Activated T-helper 1 cell treated with Interleukin-2 at 50 U/mL for 16 hours (primary cell): ENCODE measurements at regions not wholly inside any gene's neighbourhood (a gene's known extent, or its start where the extent isn't known, plus 50 kb on each side); places are given as distances from the start of the nearest gene placed in this dataset.

ENCODE experiments used
- DNase-seq: peaks from one replicate; pipeline ENCODE4 v3.0.0-alpha.2; 2020; ENCODE audit warnings: low read depth

DNA sequence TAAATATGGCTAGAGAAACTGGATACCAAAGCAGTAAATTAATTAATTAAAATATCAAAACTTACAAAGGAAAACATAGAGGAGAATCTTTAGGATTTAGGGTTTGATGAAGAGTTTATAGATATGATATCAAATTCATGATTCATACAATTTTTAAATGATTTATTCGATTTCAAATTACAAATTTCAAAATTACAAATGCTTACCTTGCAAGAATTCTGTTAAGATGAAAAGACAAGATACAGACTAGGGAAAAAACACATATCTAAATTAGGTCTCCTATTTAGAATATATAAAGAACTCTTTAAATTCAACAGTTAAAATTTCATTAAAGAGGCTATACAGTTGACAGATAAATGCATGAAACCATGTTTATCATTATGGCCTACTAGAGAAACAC, 930.7 kb downstream of the ZPLD1 start:
- DNase-seq: no peak

DNA sequence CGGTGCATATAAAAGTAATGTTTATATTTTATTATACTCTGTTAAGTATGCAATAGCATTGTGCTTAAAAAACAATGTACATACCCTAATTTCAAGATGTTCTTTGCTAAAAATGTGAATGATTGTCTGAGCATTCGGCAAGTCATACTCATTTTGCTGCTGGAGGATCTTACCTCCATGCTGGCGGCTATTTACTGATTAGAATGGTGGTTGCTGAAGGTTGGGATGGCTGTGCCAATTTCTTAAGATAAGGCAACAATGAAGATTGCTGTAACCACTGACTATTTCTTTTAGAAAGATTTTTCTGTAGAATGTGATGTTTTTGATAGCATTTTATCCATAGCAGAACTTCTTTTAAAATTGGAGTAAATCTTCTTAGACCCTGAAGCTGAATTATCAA, 932.7 kb downstream of the ZPLD1 start:
- no peak for DNase-seq

DNA sequence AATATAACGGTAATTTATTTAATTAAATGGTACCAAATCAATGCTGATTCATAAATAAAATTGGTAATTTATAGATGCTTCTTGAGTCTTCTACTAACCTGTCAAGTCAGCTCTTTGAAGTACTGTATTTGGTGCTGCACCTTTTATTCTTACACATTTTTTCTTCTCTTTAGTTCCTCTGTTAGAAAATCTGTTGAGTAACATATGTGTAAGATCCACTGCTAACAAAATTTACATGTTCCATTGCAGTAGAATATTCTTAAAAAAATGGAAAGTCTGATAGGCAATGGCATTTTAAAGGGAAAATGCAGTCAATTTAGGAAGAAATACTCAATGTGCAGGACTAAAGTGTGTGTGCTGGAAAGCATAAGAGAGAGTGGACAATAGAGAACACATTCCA, 936.6 kb downstream of the ZPLD1 start:
- DNase-seq: no peak

DNA sequence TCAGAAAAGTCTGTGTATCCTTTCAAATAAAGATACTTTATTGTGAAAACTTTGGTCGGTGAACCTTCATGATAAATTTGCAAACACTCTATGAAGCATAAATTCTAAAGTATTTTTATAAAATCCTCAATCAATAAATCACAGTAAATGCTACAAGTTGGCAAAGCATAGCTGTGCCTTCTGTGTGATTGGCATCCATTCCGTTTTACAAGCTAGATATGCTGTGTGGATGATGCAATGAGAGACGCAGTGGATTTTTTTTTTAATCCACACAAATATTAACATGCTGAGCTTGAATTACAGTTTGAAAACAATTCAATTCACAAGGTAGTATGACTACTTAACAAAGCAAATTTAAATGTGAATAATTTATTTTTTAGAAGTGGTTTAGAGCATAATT, 937.2 kb downstream of the ZPLD1 start:
- DNase-seq: no peak

DNA sequence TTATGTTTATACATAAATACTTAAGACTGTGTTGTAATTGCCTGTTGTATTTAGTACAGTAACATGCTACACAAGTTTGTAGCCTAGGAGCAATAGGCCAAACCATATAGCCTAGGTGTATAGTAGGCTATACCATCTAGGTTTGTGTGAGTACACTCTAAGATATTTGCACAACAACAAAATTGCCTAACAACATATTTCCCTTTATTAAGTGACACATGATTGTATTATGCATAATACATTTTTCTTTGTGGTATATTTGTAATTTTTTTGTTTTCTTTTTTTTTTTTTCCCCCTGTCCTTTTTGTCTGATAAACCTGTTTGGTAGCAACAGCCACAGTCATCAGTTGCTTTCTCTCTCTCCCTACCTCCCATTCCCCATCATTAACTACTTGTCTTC, 945.6 kb downstream of the ZPLD1 start:
- no peak for DNase-seq

DNA sequence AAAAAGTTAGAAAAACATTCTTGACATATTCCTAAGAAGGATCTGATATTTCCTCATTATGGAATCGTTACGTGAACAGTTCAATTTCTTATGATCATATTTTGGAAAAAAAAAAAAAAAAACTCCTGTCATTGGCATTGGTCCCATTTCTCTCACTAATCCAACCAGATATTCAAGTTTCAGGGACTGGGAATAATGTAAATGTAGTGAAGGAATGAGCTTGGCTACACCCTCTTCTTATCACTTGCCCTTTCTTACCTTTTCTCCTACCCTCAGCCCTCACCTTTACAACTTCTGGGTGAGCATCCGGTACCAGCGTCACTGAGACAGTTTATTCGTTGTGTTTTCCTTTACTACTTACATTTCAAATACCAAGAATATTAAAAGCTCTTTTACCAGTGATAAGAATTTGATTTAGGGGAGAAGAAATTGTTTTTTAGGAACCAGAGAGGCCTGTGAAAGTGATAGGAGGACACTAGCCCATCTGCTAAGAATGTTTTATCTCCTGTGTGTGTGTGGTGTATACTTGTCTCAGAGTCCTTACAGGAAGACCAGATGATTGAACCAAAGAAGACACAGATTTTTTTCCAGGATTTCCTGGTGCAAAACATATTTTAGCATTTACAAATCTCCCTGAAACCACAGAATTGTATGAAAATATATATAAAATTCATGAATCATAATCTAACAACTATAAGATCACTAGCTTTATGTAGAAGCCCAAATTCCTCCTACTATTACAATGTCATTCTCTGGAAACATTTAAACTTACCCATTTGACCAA, 946.7 kb downstream of the ZPLD1 start:
- DNase-seq: no peak

DNA sequence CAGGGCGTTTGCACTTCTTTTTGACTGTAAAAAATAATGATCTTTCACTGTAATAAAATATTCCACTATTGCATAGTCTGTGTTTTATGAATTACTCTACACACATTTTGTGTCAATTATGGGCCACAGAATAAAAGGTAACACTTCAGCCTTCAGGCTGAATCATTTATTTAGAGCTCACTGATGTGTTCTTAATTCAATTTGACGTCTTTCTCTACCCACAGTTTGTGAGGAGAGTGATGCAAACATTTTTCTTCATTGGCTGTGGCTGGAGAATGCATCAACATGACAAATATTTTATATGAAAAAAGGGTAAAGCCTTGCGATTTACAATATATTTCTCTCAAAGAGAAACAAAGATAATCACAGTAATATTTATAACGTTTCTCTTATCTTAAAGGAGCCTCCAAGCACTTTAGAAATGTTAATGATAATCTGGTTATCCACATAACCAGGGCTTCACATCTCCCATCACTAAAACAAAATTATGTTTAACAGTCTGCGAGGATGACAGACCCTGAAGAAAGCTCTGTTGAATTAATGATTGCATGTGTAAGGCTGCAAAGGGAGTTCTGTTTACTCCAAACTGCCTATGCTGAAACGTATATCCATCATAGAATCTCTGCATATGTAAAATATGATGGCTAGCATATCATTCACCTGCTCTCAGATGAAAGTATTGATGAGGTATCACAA, 951.3 kb downstream of the ZPLD1 start:
- no peak for DNase-seq

DNA sequence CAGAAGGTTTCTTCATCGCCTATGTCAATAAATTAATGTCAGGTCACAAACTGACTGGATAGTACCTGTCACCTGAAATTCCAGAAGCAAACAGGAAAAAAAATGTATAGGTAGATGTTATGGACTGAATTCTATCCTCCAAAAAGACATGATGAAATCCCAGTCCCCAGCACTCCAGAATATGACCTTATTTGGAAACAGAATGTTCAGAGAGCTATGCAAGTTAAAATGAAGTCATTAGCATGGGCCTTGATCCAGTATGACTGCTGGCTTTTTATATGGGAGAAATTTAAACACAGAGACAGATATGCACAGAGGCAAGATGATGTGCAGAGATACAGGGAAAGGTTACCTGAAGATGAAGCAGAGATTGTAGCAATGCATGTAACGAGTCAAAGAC, 953.4 kb downstream of the ZPLD1 start:
- DNase-seq: no peak

DNA sequence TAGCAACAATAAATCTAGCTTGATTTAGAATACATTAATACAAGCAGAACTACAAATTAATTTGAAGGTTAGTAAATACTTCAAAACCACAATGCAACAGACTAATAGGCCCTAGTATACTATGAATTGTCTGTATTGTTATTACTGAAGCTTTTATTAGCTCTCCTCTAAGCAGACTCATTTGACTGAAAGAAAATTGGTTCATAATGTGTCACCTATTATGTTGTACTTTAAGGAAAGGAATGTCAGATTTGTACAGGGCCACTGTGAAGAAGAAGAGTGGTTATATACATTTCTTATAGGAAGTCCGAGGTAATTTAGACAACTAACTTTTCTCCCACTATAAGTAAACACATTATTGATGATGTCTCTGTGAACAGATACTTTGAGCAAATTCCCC, 954.5 kb downstream of the ZPLD1 start:
- DNase-seq: no peak

DNA sequence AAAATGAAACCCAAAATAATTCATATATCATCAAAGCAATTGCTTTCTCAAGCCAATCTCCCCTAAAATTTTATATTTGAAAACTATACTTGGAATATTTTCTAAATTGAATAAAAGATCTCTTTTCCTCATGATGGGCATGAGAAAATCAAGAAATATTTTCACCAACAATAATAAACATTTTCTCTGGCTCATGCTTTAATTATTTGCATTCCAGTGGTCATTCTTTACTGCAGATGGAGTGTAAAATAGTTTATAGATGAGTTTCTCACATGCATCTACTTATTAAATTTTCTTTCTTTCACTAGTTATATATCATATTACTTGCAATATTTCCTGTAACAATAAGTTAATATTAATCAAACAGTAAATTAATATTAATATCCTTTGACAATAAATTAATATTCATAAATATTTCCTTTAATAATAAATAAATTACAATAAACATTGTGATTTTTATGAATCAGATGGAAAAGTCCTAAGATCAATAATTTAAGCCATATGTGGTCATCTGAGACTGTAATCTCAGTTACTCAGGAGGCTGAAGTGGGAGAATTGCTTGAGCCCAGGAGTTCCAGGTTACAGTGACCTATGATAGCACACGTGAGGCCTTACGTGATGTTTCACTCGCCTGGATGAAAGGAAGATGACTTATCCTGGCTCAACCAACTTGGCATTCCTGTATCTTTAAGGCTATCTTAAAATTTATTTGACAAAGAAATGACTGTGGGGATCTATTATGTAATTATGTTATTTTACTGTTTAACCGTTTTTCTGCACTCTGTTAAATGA, 958.8 kb downstream of the ZPLD1 start:
- DNase-seq: no peak

DNA sequence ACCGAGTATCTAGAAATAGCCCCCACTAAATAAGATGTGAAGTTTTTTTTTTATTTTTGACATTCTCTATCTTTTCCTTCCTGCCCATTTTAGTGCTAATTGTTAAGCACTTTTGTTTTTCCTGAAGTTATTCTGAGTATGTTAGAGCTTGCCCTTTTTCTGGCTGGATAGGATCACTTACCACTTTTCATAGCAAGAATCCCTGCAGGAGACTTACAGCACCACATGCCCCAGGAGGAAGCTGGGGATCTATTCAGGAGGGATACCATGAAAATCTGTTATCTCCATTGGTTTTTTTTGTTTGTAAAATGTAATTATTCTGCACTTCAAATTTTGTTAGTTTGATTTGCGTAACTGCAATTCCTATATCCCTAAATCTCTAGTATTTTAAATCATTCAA, 968.4 kb downstream of the ZPLD1 start:
- no peak for DNase-seq

DNA sequence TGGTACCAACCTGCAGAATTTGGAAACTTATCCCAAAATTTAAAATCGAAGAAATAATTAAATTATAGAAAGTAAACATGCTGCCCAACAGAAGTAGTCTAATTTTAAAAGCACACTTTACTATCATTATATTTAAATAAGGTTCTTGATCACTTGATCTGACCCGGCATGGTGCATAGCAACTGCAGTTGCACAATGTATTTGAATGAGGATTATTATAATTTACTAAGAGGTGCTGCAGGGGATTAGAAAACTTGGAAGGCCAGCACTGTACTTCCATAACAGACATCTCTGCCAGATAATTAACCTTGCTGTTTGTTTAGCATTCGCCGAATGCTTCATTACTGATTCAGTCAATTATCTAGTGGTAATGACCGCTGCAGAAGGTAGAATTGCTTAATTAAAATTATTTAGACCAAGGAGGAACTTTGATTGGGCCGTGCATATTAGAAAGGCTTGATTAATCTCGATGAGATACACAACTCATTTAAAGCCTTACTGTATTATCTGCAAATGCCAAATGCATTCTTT, 971.6 kb downstream of the ZPLD1 start:
- DNase-seq: no peak

DNA sequence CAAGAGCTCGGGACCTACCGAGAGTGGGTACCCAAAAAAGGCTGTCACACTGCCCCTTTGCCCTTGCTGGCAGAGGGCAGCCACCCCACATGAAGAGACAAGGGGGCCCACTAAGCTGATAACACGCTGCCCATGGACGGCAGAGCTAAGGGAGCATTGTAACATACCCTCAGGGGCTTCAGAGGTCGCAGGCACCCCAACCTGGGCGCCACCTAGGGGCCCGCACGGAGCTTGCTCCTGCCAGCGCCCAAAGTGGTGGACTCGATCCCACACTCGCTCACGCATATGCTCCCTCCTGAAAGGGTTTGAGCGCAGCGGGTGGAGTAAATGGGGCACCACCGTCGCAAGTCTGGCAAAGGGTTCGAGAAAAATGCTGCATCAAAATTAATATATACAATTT, 975.4 kb downstream of the ZPLD1 start:
- no peak for DNase-seq

DNA sequence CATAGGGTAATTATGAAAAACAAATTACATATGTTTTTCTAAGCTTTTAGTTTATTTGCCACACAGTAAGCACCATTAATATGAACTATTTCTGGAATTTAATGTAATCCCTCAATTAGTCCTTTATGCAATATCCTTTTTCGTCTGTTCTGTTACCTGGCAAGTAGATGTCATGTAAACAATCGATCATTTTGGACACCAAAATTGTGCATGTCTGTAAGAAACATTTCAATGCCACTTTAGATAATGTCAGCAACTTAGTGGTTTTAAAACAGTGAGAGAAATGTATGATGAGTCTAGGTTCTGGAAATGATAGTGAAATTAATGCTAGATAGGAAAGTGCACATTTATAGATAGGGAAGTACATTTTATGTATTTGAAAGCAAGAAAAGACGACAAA, 986.6 kb downstream of the ZPLD1 start:
- no peak for DNase-seq

DNA sequence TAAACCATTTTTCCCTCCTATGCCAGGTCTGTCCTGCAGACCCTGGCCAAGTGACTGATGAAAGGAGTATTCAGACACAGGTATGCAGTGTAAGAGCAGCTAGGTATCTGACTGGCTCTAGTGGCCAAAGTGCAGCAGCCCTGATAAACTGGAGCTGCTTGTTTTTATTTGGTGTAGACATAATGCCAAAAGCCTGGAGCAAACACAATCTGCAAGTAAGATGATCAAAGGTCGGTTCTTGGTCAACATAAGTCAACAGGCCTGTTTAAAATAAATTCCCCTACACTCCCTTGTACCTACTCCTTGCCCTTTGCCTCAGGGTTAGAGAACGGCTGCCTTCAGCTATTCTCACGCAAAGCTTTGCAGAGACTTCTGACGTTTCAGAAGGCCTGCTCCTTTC, 1003.1 kb downstream of the ZPLD1 start:
- DNase-seq: no peak

DNA sequence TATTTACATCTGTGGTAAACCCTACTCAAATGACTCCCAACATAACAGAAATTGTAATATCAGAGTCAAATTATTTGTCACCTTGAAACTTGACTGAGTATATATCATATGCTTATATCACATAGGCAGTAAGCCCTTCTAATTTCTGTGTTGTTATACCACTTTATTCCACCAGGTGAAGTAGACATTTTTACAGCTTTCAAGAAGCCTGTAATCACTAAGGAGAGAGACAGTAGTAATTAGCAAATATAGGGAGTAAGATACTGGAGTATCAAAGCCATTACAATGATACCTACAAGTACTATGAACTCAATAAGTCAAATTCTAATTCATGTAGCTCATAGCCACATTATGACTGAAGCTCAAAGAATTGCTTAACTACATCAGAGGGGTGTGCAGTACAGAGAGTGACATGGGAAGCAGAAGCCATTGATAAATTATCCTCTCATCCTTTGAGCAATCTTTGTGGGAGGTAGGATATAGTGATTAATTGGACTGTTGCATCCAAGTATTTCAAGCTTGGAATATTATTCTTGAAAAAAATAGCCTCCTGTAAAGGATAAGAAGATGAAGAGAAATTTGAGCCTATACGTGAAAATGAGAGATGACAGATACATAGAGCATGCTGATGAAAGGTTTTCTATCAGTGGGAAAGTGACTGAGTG, 1005.9 kb downstream of the ZPLD1 start:
- DNase-seq: no peak

DNA sequence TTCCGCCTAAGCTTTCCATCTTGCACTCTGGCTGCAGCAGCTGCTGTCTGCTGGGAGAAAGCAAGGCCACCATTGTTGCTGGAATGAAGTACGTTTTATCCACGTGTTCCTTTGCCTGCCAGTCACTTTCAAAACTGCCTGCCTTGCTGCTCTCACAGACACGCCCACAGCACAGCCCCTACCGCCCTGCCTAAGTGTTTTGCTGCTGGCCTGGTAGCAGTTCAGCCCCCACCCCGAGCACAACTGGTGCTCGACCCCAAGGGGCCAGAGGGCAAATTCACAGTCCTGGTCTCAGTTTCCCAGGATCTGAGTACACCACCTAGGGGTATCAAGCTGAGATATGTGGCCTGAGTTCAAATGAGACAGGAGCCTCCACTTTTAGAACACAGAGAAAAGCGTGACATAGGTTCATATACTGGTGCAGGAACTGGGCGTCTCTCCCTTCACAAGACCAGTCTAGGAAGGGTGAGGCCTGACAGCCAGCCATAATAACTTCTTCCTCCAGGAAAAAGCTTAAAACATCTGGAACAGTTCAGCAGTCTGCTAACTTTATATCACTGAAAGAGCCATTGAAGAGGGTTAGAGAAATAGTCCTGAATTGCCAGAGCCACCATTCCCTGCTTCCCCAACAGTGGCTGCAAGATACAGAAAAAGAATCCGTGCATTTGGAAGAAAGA, 1012.3 kb downstream of the ZPLD1 start:
- no peak for DNase-seq

DNA sequence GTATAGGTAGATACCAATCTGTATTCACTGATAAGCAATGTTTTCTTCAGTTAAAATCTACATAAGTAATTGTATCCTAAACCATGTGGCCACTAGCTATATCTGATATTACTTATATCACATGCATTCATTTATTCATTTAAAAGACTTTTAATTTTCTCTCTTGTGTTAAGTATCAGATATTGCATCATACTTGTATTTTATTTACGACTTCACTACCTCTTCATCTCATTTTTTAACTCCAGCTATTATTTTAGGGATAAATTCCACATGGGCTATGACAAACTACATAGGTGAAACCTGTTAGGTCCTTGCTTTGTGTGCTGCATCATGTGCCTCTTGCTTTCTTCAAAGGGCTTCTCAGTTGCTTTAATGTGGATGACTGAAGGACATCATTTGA, 1018.3 kb downstream of the ZPLD1 start:
- DNase-seq: no peak

DNA sequence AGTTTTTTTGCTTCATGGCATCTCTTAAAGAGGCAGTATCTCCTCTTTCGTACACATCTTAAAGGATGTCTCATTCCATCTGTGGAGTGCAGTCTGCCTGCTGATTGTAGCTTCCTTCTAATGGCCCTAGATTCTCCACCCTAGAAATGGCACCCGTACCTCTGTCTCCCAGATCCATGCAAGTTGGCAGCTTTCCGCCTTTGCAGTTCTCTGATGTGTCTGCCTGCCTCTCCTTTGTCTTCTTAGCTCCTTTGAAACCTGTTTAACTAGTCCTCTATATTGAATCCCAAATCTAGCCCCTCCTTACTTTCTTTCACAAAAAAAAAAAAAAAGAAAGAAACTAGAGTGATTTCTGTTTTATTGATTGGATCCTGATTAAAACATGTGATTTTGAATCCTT, 1025.0 kb downstream of the ZPLD1 start:
- no peak for DNase-seq

DNA sequence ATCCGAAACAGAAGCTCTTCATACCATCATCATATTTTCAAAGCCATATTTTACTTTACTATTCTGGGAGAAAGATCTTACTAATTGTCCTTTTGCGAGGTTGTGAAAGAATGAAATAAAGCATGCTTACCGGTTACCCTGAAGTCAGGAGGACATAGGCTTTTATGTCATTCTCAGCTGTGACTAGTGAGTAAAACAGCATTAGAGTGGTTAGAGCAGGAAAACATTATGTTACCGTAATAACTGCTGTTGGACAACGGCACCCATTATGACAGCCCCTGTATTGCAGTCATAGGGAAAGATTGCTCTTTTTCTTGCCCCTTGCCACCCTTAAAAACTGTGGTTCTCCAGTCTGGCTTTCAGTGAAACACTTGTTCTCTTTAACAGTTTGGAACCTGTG, 1035.7 kb downstream of the ZPLD1 start:
- no peak for DNase-seq

DNA sequence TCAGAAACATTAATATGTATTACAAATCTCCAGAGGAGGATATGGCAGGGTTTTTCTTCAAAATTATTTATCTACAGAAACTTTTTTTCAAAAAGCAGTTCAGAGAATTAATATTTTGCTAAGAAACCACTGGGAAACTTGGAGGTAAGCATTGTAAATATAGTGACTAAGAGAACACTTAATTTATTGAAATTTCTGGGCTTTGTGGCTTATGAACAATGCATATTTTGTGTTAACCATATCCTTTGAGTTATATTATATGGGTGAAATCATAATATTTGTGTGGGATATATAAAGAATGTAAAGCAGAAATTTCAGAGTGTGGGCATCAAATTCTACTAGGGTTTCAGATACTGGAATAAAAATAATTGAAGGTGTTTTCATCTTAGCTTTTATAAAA, 1059.2 kb downstream of the ZPLD1 start:
- no peak for DNase-seq

DNA sequence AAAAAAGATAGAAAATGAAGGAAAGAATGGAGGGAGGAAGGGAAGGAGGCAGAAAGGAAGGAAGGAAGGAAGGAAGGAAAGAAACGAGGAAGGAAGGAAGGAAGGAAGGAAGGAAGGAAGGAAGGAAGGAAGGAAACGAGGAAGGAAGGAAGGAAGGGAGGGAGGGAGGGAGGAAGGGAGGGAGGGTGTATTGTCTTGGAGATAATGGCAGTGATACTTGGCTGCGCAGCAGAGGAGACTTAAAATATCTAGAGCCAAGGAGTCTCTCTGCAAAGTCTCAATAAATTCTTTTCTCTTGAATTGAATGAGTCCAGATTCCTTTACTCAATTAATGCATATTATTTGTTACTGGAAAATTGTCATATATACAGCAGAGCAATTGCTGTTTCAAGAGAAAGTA, 1059.7 kb downstream of the ZPLD1 start:
- no peak for DNase-seq
